Body of pancreas (tissue), 4 donors: ENCODE measurements at regions not wholly inside any gene's neighbourhood (a gene's known extent, or its start where the extent isn't known, plus 50 kb on each side); places are given as distances from the start of the nearest gene placed in this dataset.

Source experiments
- POLR2A ChIP-seq, 3 donors: fragments of 450-650 bp; IDR thresholded peaks; one replicate each; pipeline ENCODE4 v1.6.1; 2016; ENCODE audit warnings: antibody characterized with exemption in 3 of 3, mild to moderate bottlenecking in 2 of 3
- TF ChIP-seq, protein P1 (sequence below), 7 experiments: fragments of 450-650 bp in 4 of 7; fragments of 200-600 bp in 3 of 7; sonication (generic) in 3 of 7; IDR thresholded peaks; one replicate each; pipeline ENCODE4 v1.5.1; 2016 to 2019; ENCODE audit warnings: antibody characterized with exemption in 7 of 7

DNA sequence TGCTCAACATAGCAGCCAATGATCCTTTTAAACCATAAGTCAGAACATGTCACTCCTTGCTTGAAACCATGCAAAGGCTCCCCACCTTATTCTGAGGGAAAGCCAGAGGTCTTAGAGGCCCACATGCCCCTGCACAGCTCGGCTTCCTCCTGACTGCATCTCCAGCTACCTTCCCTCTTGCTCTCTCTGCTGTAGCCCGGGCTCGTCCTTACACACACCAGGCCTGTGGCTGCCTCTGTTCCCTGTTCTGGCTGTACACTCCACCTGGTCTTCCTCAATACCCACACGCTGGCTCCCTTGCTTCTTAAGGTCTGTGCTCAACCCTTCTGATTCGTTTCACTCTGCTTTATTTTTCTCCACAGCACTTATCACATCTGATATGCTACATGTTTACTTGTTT, 116.2 kb downstream of the TNFAIP3 start:
- TF ChIP-seq, protein P1, sequence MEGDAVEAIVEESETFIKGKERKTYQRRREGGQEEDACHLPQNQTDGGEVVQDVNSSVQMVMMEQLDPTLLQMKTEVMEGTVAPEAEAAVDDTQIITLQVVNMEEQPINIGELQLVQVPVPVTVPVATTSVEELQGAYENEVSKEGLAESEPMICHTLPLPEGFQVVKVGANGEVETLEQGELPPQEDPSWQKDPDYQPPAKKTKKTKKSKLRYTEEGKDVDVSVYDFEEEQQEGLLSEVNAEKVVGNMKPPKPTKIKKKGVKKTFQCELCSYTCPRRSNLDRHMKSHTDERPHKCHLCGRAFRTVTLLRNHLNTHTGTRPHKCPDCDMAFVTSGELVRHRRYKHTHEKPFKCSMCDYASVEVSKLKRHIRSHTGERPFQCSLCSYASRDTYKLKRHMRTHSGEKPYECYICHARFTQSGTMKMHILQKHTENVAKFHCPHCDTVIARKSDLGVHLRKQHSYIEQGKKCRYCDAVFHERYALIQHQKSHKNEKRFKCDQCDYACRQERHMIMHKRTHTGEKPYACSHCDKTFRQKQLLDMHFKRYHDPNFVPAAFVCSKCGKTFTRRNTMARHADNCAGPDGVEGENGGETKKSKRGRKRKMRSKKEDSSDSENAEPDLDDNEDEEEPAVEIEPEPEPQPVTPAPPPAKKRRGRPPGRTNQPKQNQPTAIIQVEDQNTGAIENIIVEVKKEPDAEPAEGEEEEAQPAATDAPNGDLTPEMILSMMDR (IDR thresholded peaks at IDR 0.05): no peak
- no peak for TF ChIP-seq POLR2A (IDR thresholded peaks at IDR 0.05)
